ENCODE measurements at regions not wholly inside any gene's neighbourhood (a gene's known extent, or its start where the extent isn't known, plus 50 kb on each side); places are given as distances from the start of the nearest gene placed in this dataset.
A peak's percentile ranks its signal among the peaks of the same experiment; 100 is the strongest.

DNA sequence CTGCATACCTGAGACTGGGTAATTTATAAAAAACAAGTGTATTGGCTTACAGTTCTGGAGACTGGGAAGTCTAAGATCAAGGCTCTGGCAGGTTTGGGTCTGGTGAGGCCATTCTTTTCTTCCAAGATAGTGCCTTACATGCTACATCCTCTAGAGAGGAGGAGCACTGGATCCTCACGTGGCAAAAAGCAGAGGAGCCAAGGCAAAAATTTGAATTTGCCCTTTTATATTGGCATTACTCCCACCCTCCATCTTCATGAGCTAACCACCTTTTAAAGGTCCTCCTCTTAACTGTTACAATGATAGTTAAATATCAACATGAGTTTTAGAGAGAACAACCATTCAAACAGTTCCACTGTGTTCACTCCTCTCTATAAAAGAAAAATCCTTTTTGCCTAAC lies 286.3 kb upstream of the SEL1L start:
- no peak for DNase-seq (ENCODE audit: low read depth)
- H3K4me3 ChIP-seq (ENCODE audit: low read length), result no peak overlapping the region
- TF ChIP-seq, protein P1, sequence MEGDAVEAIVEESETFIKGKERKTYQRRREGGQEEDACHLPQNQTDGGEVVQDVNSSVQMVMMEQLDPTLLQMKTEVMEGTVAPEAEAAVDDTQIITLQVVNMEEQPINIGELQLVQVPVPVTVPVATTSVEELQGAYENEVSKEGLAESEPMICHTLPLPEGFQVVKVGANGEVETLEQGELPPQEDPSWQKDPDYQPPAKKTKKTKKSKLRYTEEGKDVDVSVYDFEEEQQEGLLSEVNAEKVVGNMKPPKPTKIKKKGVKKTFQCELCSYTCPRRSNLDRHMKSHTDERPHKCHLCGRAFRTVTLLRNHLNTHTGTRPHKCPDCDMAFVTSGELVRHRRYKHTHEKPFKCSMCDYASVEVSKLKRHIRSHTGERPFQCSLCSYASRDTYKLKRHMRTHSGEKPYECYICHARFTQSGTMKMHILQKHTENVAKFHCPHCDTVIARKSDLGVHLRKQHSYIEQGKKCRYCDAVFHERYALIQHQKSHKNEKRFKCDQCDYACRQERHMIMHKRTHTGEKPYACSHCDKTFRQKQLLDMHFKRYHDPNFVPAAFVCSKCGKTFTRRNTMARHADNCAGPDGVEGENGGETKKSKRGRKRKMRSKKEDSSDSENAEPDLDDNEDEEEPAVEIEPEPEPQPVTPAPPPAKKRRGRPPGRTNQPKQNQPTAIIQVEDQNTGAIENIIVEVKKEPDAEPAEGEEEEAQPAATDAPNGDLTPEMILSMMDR (IDR thresholded peaks at IDR 0.05; ENCODE audit: insufficient read depth, low read depth, low read length, missing control alignments), result no peak

DNA sequence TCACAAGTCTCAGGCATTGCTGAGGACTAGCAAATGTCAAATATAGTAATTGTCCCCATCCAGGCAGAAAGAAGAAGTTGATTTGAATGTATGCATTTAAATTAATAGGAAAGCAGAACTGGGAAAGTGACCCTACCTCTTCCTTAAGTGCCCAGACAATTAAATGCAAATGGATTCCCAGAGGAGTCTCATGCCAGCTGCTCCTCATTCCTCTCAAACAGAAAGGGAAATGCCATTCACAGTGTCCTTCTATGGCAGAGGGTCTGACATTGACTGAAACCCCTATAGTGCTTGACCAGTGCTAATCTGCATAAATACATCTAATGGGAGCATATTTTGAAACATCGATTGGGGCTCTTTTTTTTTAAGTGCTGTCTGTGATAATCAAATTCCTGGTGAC lies 292.4 kb upstream of the SEL1L start:
- TF ChIP-seq, protein P1 (IDR thresholded peaks at IDR 0.05; ENCODE audit: insufficient read depth, low read depth, low read length, missing control alignments), result no peak

DNA sequence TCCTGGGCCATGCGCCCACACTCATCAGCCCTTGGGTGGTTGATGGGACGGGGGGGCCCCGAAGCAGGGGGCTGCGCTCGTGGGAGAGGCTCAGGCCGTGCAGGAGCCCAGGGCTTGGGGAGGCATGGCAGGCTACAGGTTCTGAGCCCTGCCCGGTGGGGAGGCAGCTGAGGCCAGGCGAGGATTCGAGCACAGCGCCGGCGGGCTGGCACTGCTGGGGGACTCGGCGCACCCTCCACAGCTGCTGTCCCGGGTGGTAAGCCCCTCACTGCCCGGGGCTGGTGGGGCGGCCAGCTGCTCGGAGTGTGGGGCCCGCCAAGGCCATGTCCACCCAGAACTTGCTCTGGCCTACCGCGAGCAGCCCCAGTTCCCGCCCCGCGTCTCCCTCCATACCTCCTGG lies 295.8 kb upstream of the SEL1L start:
- TF ChIP-seq, protein P1 (IDR thresholded peaks at IDR 0.05; ENCODE audit: insufficient read depth, low read depth, low read length, missing control alignments), result no peak
- no peak overlapping the region for H3K4me3 ChIP-seq (ENCODE audit: low read length)
- DNase-seq (ENCODE audit: low read depth), result no peak

More for the DNA sequence above, 292.4 kb upstream of the SEL1L start:
- H3K4me3 ChIP-seq (ENCODE audit: low read length), result no peak overlapping the region
- no peak for DNase-seq (ENCODE audit: low read depth)

DNA sequence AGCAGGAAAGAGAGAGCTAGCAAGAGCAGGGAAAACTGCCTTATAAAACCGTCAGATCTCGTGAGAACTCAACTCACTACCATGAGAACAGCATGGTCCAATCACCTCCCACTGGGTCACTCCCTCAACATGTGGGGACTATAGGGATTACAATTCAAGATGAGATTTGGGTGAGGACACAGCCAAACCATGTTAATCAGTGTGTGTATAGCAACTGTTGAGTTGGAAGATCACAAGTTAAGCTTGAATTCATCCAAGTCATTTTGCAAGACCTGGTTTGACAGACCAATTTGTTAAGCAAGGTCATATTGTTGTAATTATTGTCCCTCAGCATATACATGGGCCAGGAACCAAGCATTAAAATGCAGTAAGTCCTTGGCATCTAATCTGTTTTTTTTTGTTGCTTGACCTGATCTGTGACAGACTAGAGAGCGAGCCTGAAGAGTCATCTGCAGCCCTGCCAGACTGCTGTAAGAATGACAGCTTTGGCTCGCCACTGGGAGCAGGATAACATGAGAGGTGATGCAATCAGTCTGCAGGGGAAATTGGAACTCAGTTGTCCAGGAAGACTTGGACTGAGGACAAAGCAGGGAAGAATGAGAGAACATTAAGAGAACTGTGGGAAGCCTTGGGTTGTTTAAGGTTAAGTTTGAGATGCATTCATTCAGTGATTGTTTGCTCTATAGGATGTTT lies 297.6 kb upstream of the SEL1L start:
- TF ChIP-seq, protein P1 (IDR thresholded peaks at IDR 0.05; ENCODE audit: insufficient read depth, low read depth, low read length, missing control alignments), result no peak

DNA sequence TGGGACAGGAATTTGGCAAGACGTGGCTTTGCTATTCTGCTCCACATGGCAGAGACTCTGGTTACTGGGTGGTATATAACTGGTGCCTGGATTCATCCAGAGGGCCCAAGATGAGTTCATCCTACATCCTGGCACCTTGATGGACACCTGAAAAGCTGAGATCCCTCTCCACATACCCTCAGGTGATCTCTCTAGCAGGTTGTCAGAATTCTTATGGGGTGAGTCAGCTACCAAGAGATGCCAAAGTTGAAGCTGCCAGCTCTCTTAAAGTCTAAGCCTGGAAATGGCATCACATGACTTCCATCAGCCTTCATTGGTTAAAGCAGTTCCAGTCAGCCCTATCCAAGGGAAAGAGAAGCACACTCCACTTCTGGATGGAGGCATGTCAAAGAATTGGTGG lies 300.7 kb upstream of the SEL1L start:
- peak; percentile 24 for DNase-seq (ENCODE audit: low read depth)
- no peak overlapping the region for H3K4me3 ChIP-seq (ENCODE audit: low read length)
- TF ChIP-seq, protein P1 (IDR thresholded peaks at IDR 0.05; ENCODE audit: insufficient read depth, low read depth, low read length, missing control alignments), result no peak

More for the DNA sequence above, 297.6 kb upstream of the SEL1L start:
- DNase-seq (ENCODE audit: low read depth), result peak; percentile 45
- H3K4me3 ChIP-seq (ENCODE audit: low read length), result no peak overlapping the region

DNA sequence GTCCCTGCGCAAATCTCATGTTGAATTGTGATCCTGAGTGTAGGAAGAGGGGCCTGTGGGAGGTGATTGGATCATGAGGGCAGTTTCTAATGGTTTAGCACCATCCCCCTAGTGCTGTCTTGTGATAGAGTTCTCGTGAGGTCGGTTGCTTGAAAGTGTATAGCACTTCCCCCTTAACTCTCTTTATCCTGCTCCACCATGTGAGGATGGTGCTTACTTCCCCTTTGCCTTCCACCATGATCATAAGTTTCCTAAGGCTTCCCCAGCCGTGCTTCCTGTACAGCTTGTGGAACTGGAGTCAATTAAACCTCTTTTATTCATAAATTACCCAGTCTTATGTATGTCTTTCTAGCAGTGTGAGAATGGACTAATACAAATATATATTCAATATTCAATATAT lies 303.7 kb upstream of the SEL1L start:
- H3K4me3 ChIP-seq (ENCODE audit: low read length), result no peak overlapping the region
- no peak for DNase-seq (ENCODE audit: low read depth)
- TF ChIP-seq, protein P1 (IDR thresholded peaks at IDR 0.05; ENCODE audit: insufficient read depth, low read depth, low read length, missing control alignments), result no peak

DNA sequence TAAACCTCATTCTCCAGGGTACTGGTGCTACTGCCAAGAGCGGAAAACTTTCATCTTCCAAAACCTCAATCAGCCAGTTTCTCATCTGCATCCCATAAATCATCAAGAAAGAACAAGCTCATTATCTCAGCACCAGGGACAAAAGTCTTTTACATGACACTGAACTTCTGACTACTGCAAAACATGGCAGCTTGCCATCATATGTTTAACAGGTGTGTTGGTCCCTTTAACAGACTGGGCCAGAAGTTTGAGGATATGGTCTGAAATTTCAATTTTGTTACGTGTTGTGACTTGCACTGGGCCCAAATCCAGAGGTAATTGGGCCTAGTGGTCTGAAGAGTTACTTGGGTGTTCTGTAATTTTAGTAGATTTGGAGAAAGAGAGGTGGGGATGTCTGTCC lies 305.4 kb upstream of the SEL1L start:
- DNase-seq (ENCODE audit: low read depth), result no peak
- TF ChIP-seq, protein P1 (IDR thresholded peaks at IDR 0.05; ENCODE audit: insufficient read depth, low read depth, low read length, missing control alignments), result no peak

More for the DNA sequence above, 305.4 kb upstream of the SEL1L start:
- no peak overlapping the region for H3K4me3 ChIP-seq (ENCODE audit: low read length)
